Esophagus muscularis mucosa (tissue), 3 donors: ENCODE measurements at regions not wholly inside any gene's neighbourhood (a gene's known extent, or its start where the extent isn't known, plus 50 kb on each side); places are given as distances from the start of the nearest gene placed in this dataset.

Experiments
- POLR2A ChIP-seq: fragments of 450-650 bp; IDR thresholded peaks from one replicate; pipeline ENCODE4 v1.6.1; 2017; ENCODE audit warnings: antibody characterized with exemption, moderate library complexity, mild to moderate bottlenecking, low read depth
- TF ChIP-seq, protein P1 (sequence below), 3 experiments: fragments of 200-600 bp in 2 of 3; fragments of 450-650 bp in 1 of 3; sonication (generic) in 2 of 3; IDR thresholded peaks; one replicate each; pipeline ENCODE4 v1.5.1; 2017 to 2019; ENCODE audit warnings: antibody characterized with exemption in 3 of 3, mild to moderate bottlenecking in 2 of 3, moderate library complexity in 1 of 3

DNA sequence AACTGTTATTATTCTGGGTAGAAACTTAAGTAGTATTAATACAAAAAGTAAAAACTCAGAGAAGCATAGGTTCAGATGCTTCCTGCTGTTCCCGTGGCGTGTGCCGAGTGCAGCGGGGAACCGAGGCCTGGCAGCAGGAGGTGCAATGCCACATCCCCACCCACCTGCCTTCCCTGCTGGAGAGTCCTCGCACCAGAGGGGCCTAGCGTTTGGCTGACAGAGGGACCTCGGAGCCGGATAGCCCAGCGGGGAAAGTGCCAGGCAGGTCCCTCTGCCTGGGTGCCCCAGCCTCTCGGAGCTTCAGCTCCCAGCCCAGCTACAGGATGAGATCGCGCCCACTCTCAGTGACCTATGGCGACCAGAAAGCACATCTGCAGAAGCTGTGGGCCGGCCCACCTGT lies 169.6 kb upstream of the GSE1 start:
- TF ChIP-seq, protein P1, sequence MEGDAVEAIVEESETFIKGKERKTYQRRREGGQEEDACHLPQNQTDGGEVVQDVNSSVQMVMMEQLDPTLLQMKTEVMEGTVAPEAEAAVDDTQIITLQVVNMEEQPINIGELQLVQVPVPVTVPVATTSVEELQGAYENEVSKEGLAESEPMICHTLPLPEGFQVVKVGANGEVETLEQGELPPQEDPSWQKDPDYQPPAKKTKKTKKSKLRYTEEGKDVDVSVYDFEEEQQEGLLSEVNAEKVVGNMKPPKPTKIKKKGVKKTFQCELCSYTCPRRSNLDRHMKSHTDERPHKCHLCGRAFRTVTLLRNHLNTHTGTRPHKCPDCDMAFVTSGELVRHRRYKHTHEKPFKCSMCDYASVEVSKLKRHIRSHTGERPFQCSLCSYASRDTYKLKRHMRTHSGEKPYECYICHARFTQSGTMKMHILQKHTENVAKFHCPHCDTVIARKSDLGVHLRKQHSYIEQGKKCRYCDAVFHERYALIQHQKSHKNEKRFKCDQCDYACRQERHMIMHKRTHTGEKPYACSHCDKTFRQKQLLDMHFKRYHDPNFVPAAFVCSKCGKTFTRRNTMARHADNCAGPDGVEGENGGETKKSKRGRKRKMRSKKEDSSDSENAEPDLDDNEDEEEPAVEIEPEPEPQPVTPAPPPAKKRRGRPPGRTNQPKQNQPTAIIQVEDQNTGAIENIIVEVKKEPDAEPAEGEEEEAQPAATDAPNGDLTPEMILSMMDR (IDR thresholded peaks at IDR 0.05): no peak
- TF ChIP-seq POLR2A: no peak
